Aorta (tissue), 5 donors: ENCODE measurements at regions not wholly inside any gene's neighbourhood (a gene's known extent, or its start where the extent isn't known, plus 50 kb on each side); places are given as distances from the start of the nearest gene placed in this dataset.

ENCODE experiments used
- ATAC-seq: fragments of 200-7000 bp; cut with Tn5 transposase; one replicate; pipeline ENCODE4 v1.9.1; 2022; ENCODE audit warnings: moderate library complexity; ENCODE audit not compliant: low FRiP score
- DNase-seq, 2 donors: peaks; one replicate each; pipeline ENCODE4 v3.0.0-alpha.2; 2020
- H3K27ac ChIP-seq, 2 donors: one replicate each; pipeline ENCODE4 v1.5.1; 2013; ENCODE audit warnings: low read length in 2 of 2, mild to moderate bottlenecking in 2 of 2, moderate library complexity in 2 of 2, control low read depth in 1 of 2, inconsistent platforms in 1 of 2, low read depth in 1 of 2
- H3K27me3 ChIP-seq, 2 donors: one replicate each; pipeline ENCODE4 v1.6.1; 2013; ENCODE audit warnings: control low read depth in 1 of 2, low read length in 1 of 2, mild to moderate bottlenecking in 1 of 2, moderate library complexity in 1 of 2; ENCODE audit not compliant: insufficient read depth in 2 of 2, control insufficient read depth in 1 of 2
- H3K36me3 ChIP-seq, 2 donors: one replicate each; pipeline ENCODE4 v1.6.1; 2013; ENCODE audit warnings: control low read depth in 1 of 2, low read length in 1 of 2, mild to moderate bottlenecking in 1 of 2; ENCODE audit not compliant: insufficient read depth in 2 of 2, control insufficient read depth in 1 of 2
- H3K4me1 ChIP-seq, 2 donors: one replicate each; pipeline ENCODE4 v1.6.1; 2013; ENCODE audit warnings: low read length in 2 of 2, control low read depth in 1 of 2, mild to moderate bottlenecking in 1 of 2, moderate library complexity in 1 of 2; ENCODE audit not compliant: insufficient read depth in 2 of 2, control insufficient read depth in 1 of 2
- H3K4me3 ChIP-seq, 2 donors: one replicate each; pipeline ENCODE4 v1.5.1; 2013; ENCODE audit warnings: low read length in 2 of 2, control low read depth in 1 of 2, mild to moderate bottlenecking in 1 of 2
- H3K9me3 ChIP-seq: one replicate; pipeline ENCODE4 v1.6.1; 2013; ENCODE audit warnings: mild to moderate bottlenecking, low read length; ENCODE audit not compliant: control insufficient read depth
- WGBS, 2 donors: extraction: QIAGEN DNeasy Blood & Tissue Kit; methylation state at CpG; one replicate each; pipeline ENCODE4 v1.1.7; 2013; 5-methylcytosine and 5-hydroxymethylcytosine counted together
- intact Hi-C, 2 donors: fragments of 100-400 bp; cut with DNase I; formaldehyde crosslinking; loops; one replicate each; pipeline versions ENCODE4 v1.14.2 to v1.15.0; 2022
- donor health status: healthy with polysubstance abuse.
- donor health status: Bipolar disorder and iron deficiency.
- donor health status: DM: no; HTN: no; CAD: no.
- donor health status: DM: no; HTN: no; CAD: no.
- donor health status: DM: yes; HTN: yes; CAD: no.

GRCh38 chr7:106606120-106606519 lies 54.8 kb downstream of the CCDC71L start:
- DNase-seq, result no peak
- Histone ChIP-seq H3K36me3 (no peaks in the 10 kb centered on the region), H3K9me3 (no peaks in the 10 kb centered on the region), H3K27ac (no peak overlapping the region), H3K4me1 (no peaks in the 10 kb centered on the region), H3K4me3 (no peak overlapping the region), H3K27me3 (no peaks in the 10 kb centered on the region)
- WGBS, 2 donors, result 92 to 98% methylated on average over 4 of the region's 4 CpGs
- intact Hi-C loops, result no loop called here
- ATAC-seq, result no peak

GRCh38 chr7:106604971-106605370 lies 56.0 kb downstream of the CCDC71L start:
- intact Hi-C loops, result no loop called here
- WGBS, 2 donors, result 86 to 91% methylated on average over 3 of the region's 3 CpGs
- Histone ChIP-seq H3K27me3 (no peaks in the 10 kb centered on the region), H3K4me3 (no peak overlapping the region), H3K4me1 (no peaks in the 10 kb centered on the region), H3K36me3 (no peaks in the 10 kb centered on the region), H3K27ac (no peak overlapping the region), H3K9me3 (no peaks in the 10 kb centered on the region)
- DNase-seq (no peak), ATAC-seq (no peak)

GRCh38 chr7:106604303-106604924 lies 56.5 kb downstream of the CCDC71L start:
- H3K4me1 ChIP-seq, result no peaks in the 10 kb centered on the region
- no peak overlapping the region for H3K27ac ChIP-seq
- no peaks in the 10 kb centered on the region for H3K9me3 ChIP-seq
- 89 to 96% methylated on average over 1 of the region's 1 CpG for WGBS, 2 donors
- no peak overlapping the region for H3K4me3 ChIP-seq
- H3K27me3 ChIP-seq, result no peaks in the 10 kb centered on the region
- intact Hi-C loops, result no loop called here
- DNase-seq (no peak), ATAC-seq (no peak)
- no peaks in the 10 kb centered on the region for H3K36me3 ChIP-seq

GRCh38 chr7:106603346-106603745 lies 57.6 kb downstream of the CCDC71L start:
- Histone ChIP-seq H3K4me3 (no peak overlapping the region), H3K4me1 (no peaks in the 10 kb centered on the region), H3K27me3 (no peaks in the 10 kb centered on the region), H3K27ac (no peak overlapping the region), H3K36me3 (no peaks in the 10 kb centered on the region), H3K9me3 (peaks cover 3% of the 10 kb centered on the region)
- DNase-seq, result no peak
- no peak for ATAC-seq
- WGBS, 2 donors, result 74 to 82% methylated on average over 4 of the region's 4 CpGs
- intact Hi-C loops, result no loop called here

GRCh38 chr7:106602062-106602461 lies 58.9 kb downstream of the CCDC71L start:
- intact Hi-C loops, result no loop called here
- no peaks in the 10 kb centered on the region for H3K36me3 ChIP-seq
- H3K27ac ChIP-seq, result no peak overlapping the region
- DNase-seq, result no peak
- H3K27me3 ChIP-seq, result no peaks in the 10 kb centered on the region
- WGBS, 2 donors, result 82 to 85% methylated on average over 1 of the region's 1 CpG
- no peak for ATAC-seq
- peaks cover 3% of the 10 kb centered on the region for H3K9me3 ChIP-seq
- H3K4me1 ChIP-seq, result no peaks in the 10 kb centered on the region
- no peak overlapping the region for H3K4me3 ChIP-seq

- 64 to 70% methylated on average over 3 of the region's 3 CpGs for WGBS, 2 donors
- Histone ChIP-seq H3K4me3 (no peak overlapping the region), H3K27ac (no peak overlapping the region), H3K27me3 (no peaks in the 10 kb centered on the region), H3K9me3 (peaks cover 3% of the 10 kb centered on the region), H3K4me1 (no peaks in the 10 kb centered on the region), H3K36me3 (no peaks in the 10 kb centered on the region)
- intact Hi-C loops, result no loop called here
- ATAC-seq (no peak), DNase-seq (no peak)
Measured at GRCh38 chr7:106600569-106601373, 60.2 kb downstream of the CCDC71L start.

GRCh38 chr7:106599343-106599698 lies 61.6 kb downstream of the CCDC71L start:
- Histone ChIP-seq H3K27ac (no peak overlapping the region), H3K4me1 (no peaks in the 10 kb centered on the region), H3K9me3 (peaks cover 3% of the 10 kb centered on the region), H3K4me3 (no peak overlapping the region), H3K27me3 (no peaks in the 10 kb centered on the region), H3K36me3 (no peaks in the 10 kb centered on the region)
- intact Hi-C loops, result no loop called here
- 55 to 61% methylated on average over 3 of the region's 3 CpGs for whole genome bisulfite sequencing, 2 donors
- DNase-seq, result no peak
- ATAC-seq, result no peak

- DNase-seq, result peak in 1 of 2 donors; percentile 73
- intact Hi-C loops, result no loop called here
Measured at GRCh38 chr7:106598663-106599342, 62.2 kb downstream of the CCDC71L start.

More at GRCh38 chr7:106598663-106599342, 62.2 kb downstream of the CCDC71L start:
- Histone ChIP-seq H3K9me3 (peaks cover 3% of the 10 kb centered on the region), H3K27ac (no peak overlapping the region), H3K27me3 (no peaks in the 10 kb centered on the region), H3K4me3 (peak overlapping the region in 1 of 2 donors; percentile 24), H3K4me1 (no peaks in the 10 kb centered on the region), H3K36me3 (no peaks in the 10 kb centered on the region)
- WGBS, 2 donors, result 9 to 18% methylated on average over 6 of the region's 6 CpGs
- ATAC-seq, result peak; percentile 63
